Activated naive CD8-positive, alpha-beta T cell treated with anti-CD3 and anti-CD28 coated beads for 36 hours (primary cell): ENCODE measurements at regions not wholly inside any gene's neighbourhood (a gene's known extent, or its start where the extent isn't known, plus 50 kb on each side); places are given as distances from the start of the nearest gene placed in this dataset.

Experiments used
- DNase-seq: peaks from one replicate; pipeline ENCODE4 v3.0.0; 2021
- H3K27ac Mint-ChIP-seq: one replicate; pipeline ENCODE4 v1.8.0; 2022; ENCODE audit warnings: mild to moderate bottlenecking, moderate library complexity, mixed read lengths
- H3K27me3 Mint-ChIP-seq: one replicate; pipeline ENCODE4 v1.8.0; 2022; ENCODE audit warnings: mild to moderate bottlenecking, mixed read lengths
- H3K36me3 Mint-ChIP-seq: one replicate; pipeline ENCODE4 v1.8.0; 2021; ENCODE audit warnings: mild to moderate bottlenecking, mixed read lengths
- H3K4me1 Mint-ChIP-seq: one replicate; pipeline ENCODE4 v1.8.0; 2021; ENCODE audit warnings: mixed read lengths
- H3K4me3 Mint-ChIP-seq: one replicate; pipeline ENCODE4 v1.8.0; 2022; ENCODE audit warnings: mild to moderate bottlenecking, moderate library complexity, mixed read lengths
- H3K9me3 Mint-ChIP-seq: one replicate; pipeline ENCODE4 v1.8.0; 2022; ENCODE audit warnings: mixed read lengths

- Mint-ChIP-seq H3K36me3 (no peaks in the 10 kb centered on the region), H3K27me3 (peaks cover 3% of the 10 kb centered on the region), H3K4me1 (no peaks in the 10 kb centered on the region), H3K4me3 (no peak overlapping the region), H3K9me3 (no peaks in the 10 kb centered on the region), H3K27ac (no peak overlapping the region)
- DNase-seq: no peak
Observed at GRCh38 chr11:116086426-116086825, 582.2 kb upstream of the CADM1 start.

GRCh38 chr11:116085031-116085635 is 580.9 kb upstream of the CADM1 start:
- H3K9me3 Mint-ChIP-seq: no peaks in the 10 kb centered on the region
- H3K27ac Mint-ChIP-seq: no peak overlapping the region
- no peak overlapping the region for H3K4me3 Mint-ChIP-seq
- no peak for DNase-seq
- H3K36me3 Mint-ChIP-seq: no peaks in the 10 kb centered on the region
- no peaks in the 10 kb centered on the region for H3K4me1 Mint-ChIP-seq
- H3K27me3 Mint-ChIP-seq: peaks cover 6% of the 10 kb centered on the region

DNA sequence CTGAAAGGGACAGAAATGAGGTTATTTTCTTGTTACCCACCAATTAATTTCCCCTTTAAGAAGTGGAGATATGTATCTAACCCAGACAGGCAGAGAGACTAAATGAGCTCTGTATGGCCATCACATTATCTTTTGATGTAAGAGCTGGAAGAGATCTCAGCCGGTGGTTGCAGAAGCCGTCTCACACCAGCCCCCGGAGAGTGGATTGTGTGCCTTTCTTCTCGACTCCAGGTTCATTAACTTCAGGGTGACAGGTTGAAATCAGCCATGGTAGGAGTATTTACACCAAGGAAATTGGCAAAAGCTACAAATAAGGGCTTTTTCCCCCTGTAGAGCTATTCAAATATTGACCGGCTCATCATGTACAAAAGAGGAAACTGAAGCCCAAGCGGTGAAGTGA is 580.3 kb upstream of the CADM1 start:
- Mint-ChIP-seq H3K36me3 (no peaks in the 10 kb centered on the region), H3K27ac (no peak overlapping the region), H3K9me3 (peaks cover 2% of the 10 kb centered on the region), H3K4me3 (no peak overlapping the region), H3K4me1 (no peaks in the 10 kb centered on the region), H3K27me3 (peaks cover 7% of the 10 kb centered on the region)
- DNase-seq: no peak

DNA sequence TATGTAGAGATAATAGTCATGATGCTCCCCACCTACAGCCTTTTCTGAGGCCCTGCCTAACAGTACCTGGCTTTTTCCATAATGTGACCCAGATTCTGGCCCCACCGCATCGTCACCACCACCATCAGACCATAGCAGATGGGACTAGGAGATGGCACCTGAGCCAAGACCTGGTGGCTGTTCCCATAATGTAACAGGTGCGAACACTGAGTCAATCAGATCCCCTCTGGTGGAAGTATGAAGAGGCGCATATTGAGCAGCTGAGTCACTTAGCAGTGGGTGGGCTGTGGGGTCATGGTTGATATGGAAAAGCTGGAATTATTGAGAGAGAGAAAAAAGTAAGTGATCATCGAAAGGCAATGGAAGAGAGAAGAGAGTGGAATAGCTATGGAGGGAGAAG is 578.0 kb upstream of the CADM1 start:
- Mint-ChIP-seq H3K9me3 (peaks cover 3% of the 10 kb centered on the region), H3K27me3 (peaks cover 15% of the 10 kb centered on the region), H3K4me3 (no peak overlapping the region), H3K4me1 (no peaks in the 10 kb centered on the region), H3K36me3 (no peaks in the 10 kb centered on the region), H3K27ac (no peak overlapping the region)
- no peak for DNase-seq

DNA sequence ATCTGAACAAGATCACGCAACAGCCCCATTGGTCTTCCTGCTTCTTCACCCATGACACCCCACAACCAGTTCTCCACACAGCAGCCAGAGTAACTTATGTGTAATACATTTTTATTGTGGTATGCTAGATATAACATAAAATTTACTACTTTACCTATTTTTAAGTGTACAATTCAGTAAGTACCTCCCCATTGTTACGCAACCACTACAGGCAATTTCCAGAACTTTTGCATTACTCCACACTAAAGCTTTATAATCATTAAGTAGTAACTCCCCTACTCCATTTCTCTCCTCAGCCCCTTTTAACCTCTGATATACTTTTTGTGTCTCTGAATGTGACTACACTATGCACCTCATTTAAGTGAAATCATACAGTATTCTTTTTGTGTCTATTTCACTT is 575.4 kb upstream of the CADM1 start:
- Mint-ChIP-seq H3K36me3 (no peaks in the 10 kb centered on the region), H3K4me3 (no peak overlapping the region)

GRCh38 chr11:116078101-116078591 is 573.9 kb upstream of the CADM1 start:
- peaks cover 3% of the 10 kb centered on the region for H3K9me3 Mint-ChIP-seq
- H3K36me3 Mint-ChIP-seq: no peaks in the 10 kb centered on the region
- no peak for DNase-seq
- H3K27ac Mint-ChIP-seq: no peak overlapping the region
- no peaks in the 10 kb centered on the region for H3K4me1 Mint-ChIP-seq
- no peak overlapping the region for H3K4me3 Mint-ChIP-seq
- H3K27me3 Mint-ChIP-seq: peaks cover 22% of the 10 kb centered on the region

More for the DNA sequence above, 575.4 kb upstream of the CADM1 start:
- peaks cover 22% of the 10 kb centered on the region for H3K27me3 Mint-ChIP-seq
- no peak overlapping the region for H3K27ac Mint-ChIP-seq
- no peaks in the 10 kb centered on the region for H3K4me1 Mint-ChIP-seq
- H3K9me3 Mint-ChIP-seq: peaks cover 3% of the 10 kb centered on the region
- no peak for DNase-seq

DNA sequence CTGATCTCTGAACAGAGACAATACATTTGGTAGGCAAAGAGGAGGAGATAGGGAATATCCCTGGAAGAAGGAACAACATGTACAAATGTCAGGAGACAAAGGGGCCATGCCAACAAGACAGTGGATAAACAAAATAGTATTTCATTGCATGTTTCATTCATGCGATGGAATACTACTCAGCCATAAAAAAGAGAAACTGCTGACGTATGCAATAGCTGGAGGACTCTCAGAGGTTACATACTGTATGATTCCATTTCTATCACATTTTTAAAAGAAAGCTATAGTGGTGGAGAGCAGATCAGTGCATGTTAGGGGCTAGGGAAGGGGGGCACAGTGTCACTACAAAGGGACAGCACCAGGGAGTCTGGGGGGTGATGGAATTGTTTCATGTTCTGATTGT is 572.9 kb upstream of the CADM1 start:
- H3K4me3 Mint-ChIP-seq: no peak overlapping the region
- no peaks in the 10 kb centered on the region for H3K4me1 Mint-ChIP-seq
- H3K27me3 Mint-ChIP-seq: peaks cover 20% of the 10 kb centered on the region
- no peak for DNase-seq
- peaks cover 3% of the 10 kb centered on the region for H3K9me3 Mint-ChIP-seq
- H3K27ac Mint-ChIP-seq: no peak overlapping the region
- H3K36me3 Mint-ChIP-seq: no peaks in the 10 kb centered on the region

DNA sequence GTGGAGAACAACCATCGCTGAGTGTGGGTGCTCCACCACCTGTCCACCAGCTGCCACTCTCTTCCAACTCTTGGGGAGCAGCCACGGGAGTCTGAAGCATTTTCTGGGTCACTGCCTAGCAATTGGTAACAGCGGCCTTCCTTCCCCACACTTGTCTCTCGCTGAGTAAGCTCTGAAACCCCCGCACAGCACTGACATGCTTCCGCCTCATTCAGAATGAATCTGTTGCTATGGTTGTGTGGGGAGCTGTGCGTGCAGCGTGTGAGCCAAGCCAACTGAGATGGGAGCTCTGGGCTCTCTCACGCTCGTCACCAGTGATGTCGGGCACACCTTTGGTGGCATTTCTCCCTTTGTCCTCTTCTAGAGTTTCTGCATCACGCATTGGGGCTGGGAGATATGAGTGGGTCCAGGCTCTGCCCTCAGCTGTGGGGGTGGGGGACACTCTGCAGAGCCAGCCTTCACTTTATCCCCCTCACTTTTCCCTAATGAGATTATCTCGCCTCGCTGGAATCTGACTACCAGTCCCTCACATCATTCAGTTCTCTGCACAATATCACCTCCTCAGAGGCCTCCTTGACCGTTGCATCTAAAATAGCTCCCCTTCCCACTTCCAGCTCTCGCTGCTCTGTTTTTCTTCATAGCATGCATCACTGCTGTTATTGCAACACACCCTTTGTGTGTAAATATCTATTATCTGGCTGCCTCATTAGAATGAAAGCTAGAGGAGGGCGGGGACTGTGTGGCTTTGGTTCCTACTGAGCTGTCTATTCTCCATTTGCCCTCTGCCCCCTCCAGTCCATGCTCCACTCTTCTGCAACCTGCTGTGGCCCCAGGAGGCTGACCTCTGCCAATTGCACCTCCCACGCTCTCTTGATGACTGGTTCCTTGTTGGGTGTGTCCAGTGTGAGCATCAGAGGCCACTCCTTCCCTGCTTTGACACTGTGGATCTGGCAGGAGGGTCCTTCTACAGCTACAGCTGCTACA is 569.9 kb upstream of the CADM1 start:
- H3K4me3 Mint-ChIP-seq: no peak overlapping the region
- no peaks in the 10 kb centered on the region for H3K9me3 Mint-ChIP-seq
- DNase-seq: no peak
- H3K4me1 Mint-ChIP-seq: no peaks in the 10 kb centered on the region
- H3K36me3 Mint-ChIP-seq: no peaks in the 10 kb centered on the region
- H3K27me3 Mint-ChIP-seq: peaks cover 22% of the 10 kb centered on the region
- no peak overlapping the region for H3K27ac Mint-ChIP-seq

DNA sequence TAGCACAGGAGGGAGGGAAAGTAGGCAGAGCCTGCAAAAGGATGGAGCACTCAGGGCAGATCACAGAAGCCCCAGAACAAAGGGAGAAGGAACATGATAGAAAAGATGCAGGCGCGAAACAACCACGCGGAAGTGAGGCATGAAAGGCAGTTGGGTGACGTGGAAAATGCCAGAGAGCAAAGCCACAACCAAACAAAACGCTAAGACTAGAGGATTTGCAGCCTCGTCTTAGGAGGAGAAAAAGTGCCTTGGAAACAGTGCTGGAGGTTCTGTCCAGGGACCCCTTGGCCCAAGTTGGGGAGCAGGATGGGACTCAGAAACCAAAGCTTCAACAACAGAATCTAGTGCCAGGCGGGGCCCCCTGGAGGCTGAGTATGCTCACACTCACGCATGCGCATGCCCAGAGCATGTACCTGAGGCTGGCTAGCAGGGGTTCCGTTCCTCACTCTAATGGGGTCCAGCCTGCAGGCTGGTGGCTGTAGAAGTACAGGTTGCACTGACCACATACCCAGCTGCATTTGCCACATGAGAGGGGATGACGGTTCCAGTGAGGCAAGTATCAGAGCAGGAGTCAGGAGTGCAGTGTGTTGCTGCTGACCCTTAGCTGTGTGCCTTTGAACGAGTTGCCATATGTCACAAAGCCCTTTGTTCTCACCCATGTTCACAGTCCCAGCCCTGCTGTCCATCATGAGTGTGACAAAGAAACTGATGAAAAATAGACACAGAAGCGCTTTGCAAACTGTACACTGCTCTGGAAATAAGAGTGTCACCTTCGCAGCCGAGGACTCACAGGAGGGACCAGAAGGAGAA is 568.6 kb upstream of the CADM1 start:
- Mint-ChIP-seq H3K27ac (no peak overlapping the region), H3K4me3 (no peak overlapping the region), H3K9me3 (no peaks in the 10 kb centered on the region), H3K4me1 (no peaks in the 10 kb centered on the region), H3K36me3 (no peaks in the 10 kb centered on the region), H3K27me3 (peaks cover 21% of the 10 kb centered on the region)
- no peak for DNase-seq

- no peak overlapping the region for H3K27ac Mint-ChIP-seq
- H3K36me3 Mint-ChIP-seq: no peaks in the 10 kb centered on the region
- peaks cover 16% of the 10 kb centered on the region for H3K27me3 Mint-ChIP-seq
- no peak overlapping the region for H3K4me3 Mint-ChIP-seq
- DNase-seq: no peak
- H3K4me1 Mint-ChIP-seq: no peaks in the 10 kb centered on the region
- H3K9me3 Mint-ChIP-seq: no peaks in the 10 kb centered on the region
Observed at GRCh38 chr11:116072133-116072532, 567.9 kb upstream of the CADM1 start.

- no peak for DNase-seq
- H3K4me3 Mint-ChIP-seq: no peak overlapping the region
- H3K27ac Mint-ChIP-seq: no peak overlapping the region
- no peaks in the 10 kb centered on the region for H3K4me1 Mint-ChIP-seq
- H3K9me3 Mint-ChIP-seq: no peaks in the 10 kb centered on the region
- no peaks in the 10 kb centered on the region for H3K36me3 Mint-ChIP-seq
- peaks cover 10% of the 10 kb centered on the region for H3K27me3 Mint-ChIP-seq
Observed at GRCh38 chr11:116071241-116071640, 567.0 kb upstream of the CADM1 start.

DNA sequence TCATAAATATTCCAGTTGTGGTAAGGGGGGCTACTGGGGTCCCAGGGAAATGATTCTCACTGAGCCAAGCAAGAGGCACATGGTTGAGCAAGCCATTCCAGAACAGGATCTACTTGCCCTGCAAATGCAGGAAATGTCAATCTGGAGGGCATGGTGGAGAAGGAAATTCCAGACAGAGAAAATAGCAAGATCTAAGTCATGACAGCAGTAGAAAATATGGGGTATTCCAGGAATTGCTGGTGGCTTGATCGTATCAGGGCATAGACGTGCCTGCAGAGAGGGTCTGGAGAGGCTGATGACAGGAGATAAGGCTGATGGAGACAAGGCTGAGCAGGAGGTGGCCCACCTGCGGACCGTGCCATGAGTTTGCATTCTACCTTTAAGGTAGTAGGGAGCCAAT is 566.3 kb upstream of the CADM1 start:
- no peak for DNase-seq
- H3K27ac Mint-ChIP-seq: no peak overlapping the region
- H3K9me3 Mint-ChIP-seq: no peaks in the 10 kb centered on the region
- H3K27me3 Mint-ChIP-seq: peaks cover 13% of the 10 kb centered on the region
- no peaks in the 10 kb centered on the region for H3K4me1 Mint-ChIP-seq
- no peak overlapping the region for H3K4me3 Mint-ChIP-seq
- H3K36me3 Mint-ChIP-seq: no peaks in the 10 kb centered on the region

GRCh38 chr11:116066777-116067176 is 562.6 kb upstream of the CADM1 start:
- no peaks in the 10 kb centered on the region for H3K36me3 Mint-ChIP-seq
- H3K9me3 Mint-ChIP-seq: no peaks in the 10 kb centered on the region
- H3K4me1 Mint-ChIP-seq: no peaks in the 10 kb centered on the region
- no peak overlapping the region for H3K27ac Mint-ChIP-seq
- no peak overlapping the region for H3K4me3 Mint-ChIP-seq
- DNase-seq: no peak
- peaks cover 19% of the 10 kb centered on the region for H3K27me3 Mint-ChIP-seq

- Mint-ChIP-seq H3K4me1 (no peaks in the 10 kb centered on the region), H3K4me3 (no peak overlapping the region), H3K27me3 (peaks cover 23% of the 10 kb centered on the region), H3K9me3 (no peaks in the 10 kb centered on the region), H3K36me3 (no peaks in the 10 kb centered on the region), H3K27ac (no peak overlapping the region)
- DNase-seq: no peak
Observed at GRCh38 chr11:116065986-116066385, 561.8 kb upstream of the CADM1 start.
